Spleen (tissue), 11 donors: ENCODE measurements at regions not wholly inside any gene's neighbourhood (a gene's known extent, or its start where the extent isn't known, plus 50 kb on each side); places are given as distances from the start of the nearest gene placed in this dataset.

Source experiments
- DNase-seq: peaks from one replicate; pipeline ENCODE4 v3.0.0-alpha.2; 2020
- H3K27ac ChIP-seq, 8 donors: fragments of 200-600 bp; sonication (generic) in 7 of 8; 1 replicate in 4 of 8; 2 replicates in 4 of 8; pipeline versions ENCODE4 v1.5.0 to v1.8.0; 2016 to 2021; ENCODE audit warnings: inconsistent platforms in 4 of 8, mild to moderate bottlenecking in 4 of 8, moderate library complexity in 1 of 8
- H3K27me3 ChIP-seq, 7 donors: fragments of 200-600 bp; sonication (generic) in 6 of 7; replicated peaks in 1 of 7; 1 replicate in 4 of 7; 2 replicates in 3 of 7; pipeline versions ENCODE4 v1.5.0 to v1.8.0; 2016 to 2021; ENCODE audit warnings: inconsistent platforms in 3 of 7, mild to moderate bottlenecking in 1 of 7
- H3K36me3 ChIP-seq, 6 donors: fragments of 200-600 bp; sonication (generic) in 5 of 6; 1 replicate in 4 of 6; 2 replicates in 2 of 6; pipeline versions ENCODE4 v1.5.0 to v1.8.0; 2016 to 2021; ENCODE audit warnings: inconsistent platforms in 2 of 6
- H3K4me1 ChIP-seq, 6 donors: fragments of 200-600 bp; sonication (generic) in 5 of 6; 1 replicate in 3 of 6; 2 replicates in 3 of 6; pipeline versions ENCODE4 v1.5.0 to v1.8.0; 2016 to 2021; ENCODE audit warnings: inconsistent platforms in 3 of 6
- H3K4me3 ChIP-seq, 8 donors: fragments of 200-600 bp; sonication (generic) in 7 of 8; 1 replicate in 4 of 8; 2 replicates in 4 of 8; pipeline versions ENCODE4 v1.5.0 to v1.8.0; 2016 to 2021; ENCODE audit warnings: inconsistent platforms in 4 of 8, mild to moderate bottlenecking in 4 of 8, moderate library complexity in 2 of 8
- H3K9me3 ChIP-seq, 8 donors: fragments of 200-600 bp; sonication (generic) in 7 of 8; 1 replicate in 4 of 8; 2 replicates in 4 of 8; pipeline versions ENCODE4 v1.5.0 to v1.8.0; 2016 to 2021; ENCODE audit warnings: inconsistent platforms in 4 of 8
- POLR2A ChIP-seq, 3 donors: fragments of 450-650 bp; IDR thresholded peaks; one replicate each; pipeline ENCODE4 v1.5.1; 2017; ENCODE audit warnings: antibody characterized with exemption in 3 of 3, mild to moderate bottlenecking in 1 of 3
- POLR2AphosphoS5 ChIP-seq, 3 donors: sonication (generic); formaldehyde crosslinking; IDR thresholded peaks; one replicate each; pipeline ENCODE4 v1.5.1; 2017; ENCODE audit warnings: antibody characterized with exemption in 3 of 3
- WGBS, 5 donors: extraction: QIAGEN DNeasy Blood & Tissue Kit in 3 of 5; methylation state at CpG; one replicate each; pipeline versions ENCODE4 v1.1.5 to v1.1.7; 2013 to 2018; 5-methylcytosine and 5-hydroxymethylcytosine counted together
- intact Hi-C: fragments of 100-400 bp; cut with DNase I; formaldehyde crosslinking; loops from one replicate; pipeline ENCODE4 v1.15.0; 2023; ENCODE audit warnings: low total_unique reads
- TF ChIP-seq, protein P1 (sequence below), 11 experiments: fragments of 200-600 bp in 7 of 11; fragments of 450-650 bp in 4 of 11; sonication (generic) in 4 of 11; IDR thresholded peaks in 8 of 11; conservative IDR thresholded peaks in 3 of 11; 1 replicate in 7 of 11; 2 replicates in 4 of 11; pipeline versions ENCODE4 v1.4.0 to v1.8.0; 2016 to 2021; ENCODE audit warnings: antibody characterized with exemption in 11 of 11, inconsistent platforms in 4 of 11, mild to moderate bottlenecking in 1 of 11
- donor health status: healthy with polysubstance abuse.
- donor health status: DM: no; HTN: no; CAD: no; lungs with moderate emphysema.
- donor health status: DM: no; HTN: no; CAD: no.
- donor health status: Bipolar disorder and iron deficiency.
- donor health status: healthy.
- donor health status: DM: no; HTN: no; CAD: no.
- donor health status: DM: yes; HTN: yes; CAD: no.

DNA sequence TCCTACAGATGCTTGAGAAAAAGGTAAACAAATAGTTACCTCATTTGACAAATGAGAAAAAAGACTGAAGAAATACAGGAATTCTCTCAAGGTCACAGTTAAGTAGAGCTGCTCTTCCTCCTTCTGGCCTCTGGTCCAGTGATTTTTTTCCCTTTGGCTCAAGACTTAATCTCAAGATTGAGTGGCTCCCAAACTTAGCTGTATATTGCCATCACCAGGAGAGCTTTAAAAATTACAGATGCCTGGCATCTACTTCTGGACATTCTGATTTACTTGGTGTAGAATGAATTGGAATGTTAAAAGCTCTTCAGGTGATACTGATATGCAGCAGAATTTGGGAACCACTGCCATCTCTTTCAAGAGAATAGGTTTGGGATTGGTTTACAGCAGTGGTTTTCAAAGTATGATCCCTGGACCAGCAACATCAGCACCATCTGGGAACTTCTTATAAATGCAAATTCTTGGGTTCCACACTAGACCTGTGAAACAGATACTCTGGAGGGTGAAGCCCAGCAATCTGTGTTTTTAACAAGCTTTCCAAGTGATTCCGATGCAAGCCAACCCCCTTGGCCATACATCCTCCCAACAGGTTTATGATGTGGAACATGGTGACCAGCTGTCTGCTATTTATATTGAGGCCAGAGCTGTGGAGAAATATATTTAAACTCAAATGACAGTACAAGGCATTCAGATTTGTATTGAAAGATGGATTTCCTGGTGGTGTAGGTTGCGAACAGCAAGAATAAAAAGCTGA is 333.0 kb upstream of the RARB start:
- WGBS, 5 donors, result 81 to 93% (median 90%) methylated on average over 2 of the region's 2 CpGs
- Histone ChIP-seq H3K36me3 (no peaks in the 10 kb centered on the region), H3K9me3 (no peaks in the 10 kb centered on the region), H3K27ac (no peak overlapping the region), H3K4me1 (no peaks in the 10 kb centered on the region), H3K27me3 (no peaks in the 10 kb centered on the region), H3K4me3 (no peak overlapping the region)
- no peak for DNase-seq
- intact Hi-C loops, result no loop called here
- TF ChIP-seq, protein P1, sequence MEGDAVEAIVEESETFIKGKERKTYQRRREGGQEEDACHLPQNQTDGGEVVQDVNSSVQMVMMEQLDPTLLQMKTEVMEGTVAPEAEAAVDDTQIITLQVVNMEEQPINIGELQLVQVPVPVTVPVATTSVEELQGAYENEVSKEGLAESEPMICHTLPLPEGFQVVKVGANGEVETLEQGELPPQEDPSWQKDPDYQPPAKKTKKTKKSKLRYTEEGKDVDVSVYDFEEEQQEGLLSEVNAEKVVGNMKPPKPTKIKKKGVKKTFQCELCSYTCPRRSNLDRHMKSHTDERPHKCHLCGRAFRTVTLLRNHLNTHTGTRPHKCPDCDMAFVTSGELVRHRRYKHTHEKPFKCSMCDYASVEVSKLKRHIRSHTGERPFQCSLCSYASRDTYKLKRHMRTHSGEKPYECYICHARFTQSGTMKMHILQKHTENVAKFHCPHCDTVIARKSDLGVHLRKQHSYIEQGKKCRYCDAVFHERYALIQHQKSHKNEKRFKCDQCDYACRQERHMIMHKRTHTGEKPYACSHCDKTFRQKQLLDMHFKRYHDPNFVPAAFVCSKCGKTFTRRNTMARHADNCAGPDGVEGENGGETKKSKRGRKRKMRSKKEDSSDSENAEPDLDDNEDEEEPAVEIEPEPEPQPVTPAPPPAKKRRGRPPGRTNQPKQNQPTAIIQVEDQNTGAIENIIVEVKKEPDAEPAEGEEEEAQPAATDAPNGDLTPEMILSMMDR (IDR thresholded peaks at IDR 0.05 in 8 of 11, conservative IDR thresholded peaks at IDR 0.05 in 3 of 11), result no peak
- TF ChIP-seq POLR2AphosphoS5 (IDR thresholded peaks at IDR 0.05), result no peak
- no peak for TF ChIP-seq POLR2A (IDR thresholded peaks at IDR 0.05)

DNA sequence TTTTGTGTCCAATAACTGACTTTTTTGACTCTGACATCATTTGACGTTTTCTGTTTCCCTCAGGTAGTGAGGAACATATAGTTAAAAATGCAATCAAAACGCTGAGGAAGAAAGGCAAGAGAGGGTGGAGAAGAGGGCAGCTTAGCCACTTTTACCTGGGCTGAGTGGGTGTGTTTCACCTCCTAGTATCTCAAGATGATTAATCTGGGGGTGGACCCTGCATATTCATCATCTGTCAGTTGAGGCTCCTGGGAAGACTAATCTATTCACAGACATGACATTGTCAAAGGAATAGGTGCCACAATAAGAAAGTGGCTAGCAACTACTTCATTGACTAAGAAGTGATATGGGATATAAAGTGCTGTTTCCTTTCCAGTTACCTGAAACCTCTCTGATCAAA is 331.5 kb upstream of the RARB start:
- no peaks in the 10 kb centered on the region for H3K4me1 ChIP-seq
- intact Hi-C loops, result no loop called here
- H3K4me3 ChIP-seq, result no peak overlapping the region
- no peaks in the 10 kb centered on the region for H3K27me3 ChIP-seq
- H3K9me3 ChIP-seq, result no peaks in the 10 kb centered on the region
- WGBS, 5 donors, result 73 to 85% (median 75%) methylated on average over 2 of the region's 2 CpGs
- no peak overlapping the region for H3K27ac ChIP-seq
- no peak for TF ChIP-seq POLR2AphosphoS5 (IDR thresholded peaks at IDR 0.05)
- TF ChIP-seq, protein P1 (IDR thresholded peaks at IDR 0.05 in 8 of 11, conservative IDR thresholded peaks at IDR 0.05 in 3 of 11), result no peak
- TF ChIP-seq POLR2A (IDR thresholded peaks at IDR 0.05), result no peak
- no peak for DNase-seq
- no peaks in the 10 kb centered on the region for H3K36me3 ChIP-seq

DNA sequence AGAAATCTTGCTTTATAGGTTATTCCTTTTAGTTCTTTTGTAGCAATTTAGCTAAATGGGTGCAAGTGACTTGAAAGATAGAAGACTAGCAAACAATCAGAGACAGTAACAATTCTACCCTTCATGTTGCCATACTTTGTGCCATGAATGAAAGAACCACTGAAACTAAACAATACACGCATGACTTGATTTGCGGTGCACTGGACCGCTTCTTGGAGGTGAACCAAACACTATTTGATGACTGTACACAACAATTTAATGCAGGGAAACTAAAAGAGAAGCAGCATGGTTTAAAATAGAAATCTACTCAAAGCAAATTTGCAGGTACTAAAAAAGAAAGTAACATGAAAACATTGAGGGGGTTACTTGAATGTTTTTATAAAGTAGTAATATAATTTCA is 331.0 kb upstream of the RARB start:
- Histone ChIP-seq H3K27me3 (no peaks in the 10 kb centered on the region), H3K27ac (no peak overlapping the region), H3K36me3 (no peaks in the 10 kb centered on the region), H3K9me3 (no peaks in the 10 kb centered on the region), H3K4me1 (no peaks in the 10 kb centered on the region), H3K4me3 (no peak overlapping the region)
- TF ChIP-seq, protein P1 (IDR thresholded peaks at IDR 0.05 in 8 of 11, conservative IDR thresholded peaks at IDR 0.05 in 3 of 11), result no peak
- no peak for TF ChIP-seq POLR2AphosphoS5 (IDR thresholded peaks at IDR 0.05)
- TF ChIP-seq POLR2A (IDR thresholded peaks at IDR 0.05), result no peak
- WGBS, 5 donors, result 86 to 93% (median 88%) methylated on average over 3 of the region's 3 CpGs
- intact Hi-C loops, result no loop called here
- DNase-seq, result no peak

DNA sequence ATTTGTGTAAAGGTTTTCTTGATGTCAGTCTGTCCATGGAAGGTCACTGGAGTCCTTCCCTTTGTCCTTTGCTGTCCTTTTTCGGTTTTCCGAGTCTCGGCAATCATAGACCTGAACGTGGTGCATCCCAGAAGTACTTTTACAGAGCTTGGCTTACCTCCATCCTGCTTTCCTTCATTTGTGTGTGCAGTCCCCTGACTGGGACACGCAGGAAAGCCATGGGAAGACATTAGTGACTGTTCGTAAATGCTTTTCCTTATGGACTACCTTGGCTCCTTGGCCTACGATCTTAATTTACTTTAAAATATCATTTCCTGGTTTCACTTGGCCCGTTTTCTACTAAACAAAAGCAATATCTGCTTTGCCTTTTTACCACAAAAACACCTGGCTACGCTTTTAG is 328.4 kb upstream of the RARB start:
- WGBS, 5 donors, result 79 to 88% (median 81%) methylated on average over 9 of the region's 9 CpGs
- Histone ChIP-seq H3K27me3 (no peaks in the 10 kb centered on the region), H3K27ac (no peak overlapping the region), H3K36me3 (no peaks in the 10 kb centered on the region), H3K4me1 (no peaks in the 10 kb centered on the region), H3K9me3 (no peaks in the 10 kb centered on the region), H3K4me3 (no peak overlapping the region)
- no peak for DNase-seq
- TF ChIP-seq POLR2AphosphoS5 (IDR thresholded peaks at IDR 0.05), result no peak
- TF ChIP-seq POLR2A (IDR thresholded peaks at IDR 0.05), result no peak
- TF ChIP-seq, protein P1 (IDR thresholded peaks at IDR 0.05 in 8 of 11, conservative IDR thresholded peaks at IDR 0.05 in 3 of 11), result no peak
- intact Hi-C loops, result no loop called here
